SH-SY5Y (cell line): ENCODE measurements at regions not wholly inside any gene's neighbourhood (a gene's known extent, or its start where the extent isn't known, plus 50 kb on each side); places are given as distances from the start of the nearest gene placed in this dataset.
A peak's percentile ranks its signal among the peaks of the same experiment; 100 is the strongest.

Experiments
- GATA2 ChIP-seq: IDR thresholded peaks from 2 replicates; pipeline ENCODE4 v1.6.1; 2011; ENCODE audit warnings: mild to moderate bottlenecking, low read depth, low read length
- GATA3 ChIP-seq: IDR thresholded peaks from 2 replicates; pipeline ENCODE4 v1.6.1; 2011; ENCODE audit warnings: low read depth, mild to moderate bottlenecking, low read length, moderate library complexity

DNA sequence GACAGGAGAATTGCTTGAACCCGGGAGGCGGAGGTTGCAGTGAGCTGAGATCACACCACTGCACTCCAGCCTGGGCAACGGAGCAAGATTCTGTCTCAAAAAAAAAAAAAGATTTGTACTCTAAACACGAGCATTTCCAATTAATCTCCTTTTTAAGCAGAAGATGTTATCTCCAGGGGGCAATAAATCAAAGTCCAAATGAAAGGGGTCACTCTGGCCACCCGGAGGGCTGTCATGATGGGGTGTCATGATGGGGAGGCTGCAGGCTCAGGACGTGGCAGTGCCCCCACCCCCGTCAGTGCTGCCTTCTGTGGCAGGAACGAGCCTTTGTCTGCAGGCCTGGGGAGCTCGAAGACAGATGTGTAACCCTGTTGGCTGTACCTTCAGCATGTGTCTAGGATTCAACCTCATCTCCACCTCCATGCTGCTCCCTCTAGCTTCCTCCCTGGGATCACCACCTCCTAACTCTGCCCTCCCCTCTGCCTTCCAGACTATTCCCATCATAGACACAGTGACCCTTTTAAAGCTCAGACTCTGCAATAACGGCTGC, 76.9 kb upstream of the YWHAQ start:
- TF ChIP-seq GATA2 = 0 out of 2 replicates have a peak, but pooled peaks have one; percentile 25
- TF ChIP-seq GATA3 = no peak
